SK-N-SH treated with all-trans-retinoic acid at 6 μM for 48 hours (cell line): ENCODE measurements at regions not wholly inside any gene's neighbourhood (a gene's known extent, or its start where the extent isn't known, plus 50 kb on each side); places are given as distances from the start of the nearest gene placed in this dataset.

Source experiments
- ATAC-seq: fragments of 200-7000 bp; cut with Tn5 transposase; 3 replicates; pipeline ENCODE4 v1.9.1; 2020; ENCODE audit warnings: mild to moderate bottlenecking, moderate library complexity
- ARNTL ChIP-seq: fragments of 450-650 bp; formaldehyde crosslinking; IDR thresholded peaks from 2 replicates; pipeline ENCODE4 v1.5.0; 2020; ENCODE audit warnings: low read depth, mild to moderate bottlenecking, moderate library complexity, borderline replicate concordance
- BACH2 ChIP-seq: fragments of 250-450 bp; sonication (Bioruptor Pico); IDR thresholded peaks from 2 replicates; pipeline ENCODE4 v1.9.0; 2021; ENCODE audit warnings: mild to moderate bottlenecking, borderline replicate concordance
- CSDC2 ChIP-seq: fragments of 250-450 bp; sonication (Bioruptor Pico); IDR thresholded peaks from 2 replicates; pipeline ENCODE4 v1.5.0; 2020; ENCODE audit warnings: mild to moderate bottlenecking, moderate library complexity
- ESRRG ChIP-seq: fragments of 250-450 bp; sonication (Bioruptor Pico); IDR thresholded peaks from 2 replicates; pipeline ENCODE4 v1.6.1; 2021; ENCODE audit warnings: mild to moderate bottlenecking
- GLIS3 ChIP-seq: fragments of 250-450 bp; sonication (Bioruptor Pico); IDR thresholded peaks from 2 replicates; pipeline ENCODE4 v1.5.0; 2020; ENCODE audit warnings: mild to moderate bottlenecking, moderate library complexity
- ISL1 ChIP-seq: fragments of 250-450 bp; sonication (Bioruptor Pico); IDR thresholded peaks from 2 replicates; pipeline ENCODE4 v2.1.2; 2022; ENCODE audit warnings: mild to moderate bottlenecking, moderate library complexity
- OSR1 ChIP-seq: fragments of 250-450 bp; sonication (Bioruptor Pico); IDR thresholded peaks from 2 replicates; pipeline ENCODE4 v1.8.0; 2022; ENCODE audit warnings: moderate library complexity, mild to moderate bottlenecking, inconsistent platforms
- PPARA ChIP-seq: fragments of 250-450 bp; sonication (Bioruptor Pico); IDR thresholded peaks from 2 replicates; pipeline ENCODE4 v1.5.0; 2020; ENCODE audit warnings: mild to moderate bottlenecking, borderline replicate concordance
- RARB ChIP-seq: fragments of 250-450 bp; sonication (Bioruptor Pico); IDR thresholded peaks from 2 replicates; pipeline ENCODE4 v1.8.0; 2021; ENCODE audit warnings: mild to moderate bottlenecking, moderate library complexity
- SNAI2 ChIP-seq: fragments of 250-450 bp; sonication (Bioruptor Pico); IDR thresholded peaks from 2 replicates; pipeline ENCODE4 v1.5.0; 2020; ENCODE audit warnings: mild to moderate bottlenecking, moderate library complexity
- TCF4 ChIP-seq: fragments of 250-450 bp; sonication (Bioruptor Pico); IDR thresholded peaks from 2 replicates; pipeline ENCODE4 v1.8.0; 2021; ENCODE audit warnings: mild to moderate bottlenecking, moderate library complexity, borderline replicate concordance
- TOX ChIP-seq: fragments of 250-450 bp; sonication (Bioruptor Pico); IDR thresholded peaks from 2 replicates; pipeline ENCODE4 v1.8.0; 2021; ENCODE audit warnings: mild to moderate bottlenecking, moderate library complexity, borderline replicate concordance
- ZC3H10 ChIP-seq: fragments of 250-450 bp; sonication (Bioruptor Pico); IDR thresholded peaks from 2 replicates; pipeline ENCODE4 v1.5.1; 2021; ENCODE audit warnings: mild to moderate bottlenecking, moderate library complexity
- ZFP3 ChIP-seq: fragments of 250-450 bp; sonication (Bioruptor Pico); IDR thresholded peaks from 2 replicates; pipeline ENCODE4 v1.5.0; 2020; ENCODE audit warnings: mild to moderate bottlenecking, moderate library complexity
- ZFP30 ChIP-seq: fragments of 450-650 bp; formaldehyde crosslinking; IDR thresholded peaks from 2 replicates; pipeline ENCODE4 v1.5.0; 2022; ENCODE audit warnings: mild to moderate bottlenecking, moderate library complexity
- ZNF565 ChIP-seq: fragments of 450-650 bp; formaldehyde crosslinking; conservative IDR thresholded peaks from 2 replicates; pipeline ENCODE4 v1.5.0; 2020; ENCODE audit warnings: low read depth, mild to moderate bottlenecking, moderate library complexity
- ZNF70 ChIP-seq: fragments of 450-650 bp; formaldehyde crosslinking; IDR thresholded peaks from 2 replicates; pipeline ENCODE4 v1.5.0; 2020; ENCODE audit warnings: mild to moderate bottlenecking, moderate library complexity
- ZNF8 ChIP-seq: fragments of 450-650 bp; formaldehyde crosslinking; IDR thresholded peaks from 2 replicates; pipeline ENCODE4 v1.5.0; 2020; ENCODE audit warnings: mild to moderate bottlenecking, moderate library complexity
- TF ChIP-seq, protein P1 (sequence below): fragments of 250-450 bp; sonication (Bioruptor Pico); IDR thresholded peaks from 2 replicates; pipeline ENCODE4 v1.5.1; 2021; ENCODE audit warnings: mild to moderate bottlenecking, moderate library complexity
- TF ChIP-seq, protein P2 (sequence below): fragments of 250-450 bp; sonication (Bioruptor Pico); IDR thresholded peaks from 2 replicates; pipeline ENCODE4 v1.8.0; 2021; ENCODE audit warnings: low read depth, mild to moderate bottlenecking, moderate library complexity, borderline replicate concordance
- TF ChIP-seq, protein P3 (sequence below): fragments of 250-450 bp; sonication (Bioruptor Pico); IDR thresholded peaks from 2 replicates; pipeline ENCODE4 v1.5.1; 2020; ENCODE audit warnings: low read depth, mild to moderate bottlenecking, moderate library complexity
- TF ChIP-seq, protein P4 (sequence below): fragments of 250-450 bp; sonication (Bioruptor Pico); IDR thresholded peaks from 2 replicates; pipeline ENCODE4 v1.5.0; 2020; ENCODE audit warnings: mild to moderate bottlenecking, moderate library complexity

DNA sequence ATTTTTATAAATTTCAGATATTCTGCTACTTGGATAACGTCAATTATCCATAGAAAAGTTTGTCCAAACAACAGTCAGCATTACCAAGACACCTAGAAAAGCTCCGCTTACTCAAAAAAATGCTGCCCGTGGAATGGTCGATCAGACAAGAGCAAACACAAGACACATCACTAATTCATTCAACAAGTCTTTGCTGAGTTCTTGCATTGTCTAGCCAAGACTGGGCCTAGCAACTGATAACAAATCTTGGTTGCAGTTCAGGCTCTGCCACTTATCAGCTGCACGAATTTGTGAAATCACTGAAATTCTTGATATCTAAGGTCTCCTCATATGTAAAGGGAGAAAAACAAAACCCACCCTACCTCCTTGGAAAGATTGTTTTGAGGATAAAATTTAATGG lies 168.3 kb downstream of the AKR1D1 start:
- no peak for ATAC-seq
- TF ChIP-seq RARB (CRISPR knock-in tag), result no peak
- no peak for TF ChIP-seq BACH2 (CRISPR knock-in tag)
- TF ChIP-seq SNAI2 (CRISPR knock-in tag), result no peak
- TF ChIP-seq GLIS3 (CRISPR knock-in tag), result no peak
- TF ChIP-seq ZFP3, result no peak
- TF ChIP-seq ZNF70 (CRISPR knock-in tag), result no peak
- TF ChIP-seq ZFP30, result no peak
- no peak for TF ChIP-seq ISL1
- no peak for TF ChIP-seq CSDC2
- TF ChIP-seq, protein P1, sequence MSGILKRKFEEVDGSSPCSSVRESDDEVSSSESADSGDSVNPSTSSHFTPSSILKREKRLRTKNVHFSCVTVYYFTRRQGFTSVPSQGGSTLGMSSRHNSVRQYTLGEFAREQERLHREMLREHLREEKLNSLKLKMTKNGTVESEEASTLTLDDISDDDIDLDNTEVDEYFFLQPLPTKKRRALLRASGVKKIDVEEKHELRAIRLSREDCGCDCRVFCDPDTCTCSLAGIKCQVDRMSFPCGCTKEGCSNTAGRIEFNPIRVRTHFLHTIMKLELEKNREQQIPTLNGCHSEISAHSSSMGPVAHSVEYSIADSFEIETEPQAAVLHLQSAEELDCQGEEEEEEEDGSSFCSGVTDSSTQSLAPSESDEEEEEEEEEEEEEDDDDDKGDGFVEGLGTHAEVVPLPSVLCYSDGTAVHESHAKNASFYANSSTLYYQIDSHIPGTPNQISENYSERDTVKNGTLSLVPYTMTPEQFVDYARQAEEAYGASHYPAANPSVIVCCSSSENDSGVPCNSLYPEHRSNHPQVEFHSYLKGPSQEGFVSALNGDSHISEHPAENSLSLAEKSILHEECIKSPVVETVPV, result no peak
- no peak for TF ChIP-seq ARNTL (CRISPR knock-in tag)
- no peak for TF ChIP-seq ZC3H10 (CRISPR knock-in tag)
- no peak for TF ChIP-seq TCF4 (CRISPR knock-in tag)
- TF ChIP-seq ESRRG (CRISPR knock-in tag), result no peak
- no peak for TF ChIP-seq ZNF8 (CRISPR knock-in tag)
- TF ChIP-seq, protein P2, sequence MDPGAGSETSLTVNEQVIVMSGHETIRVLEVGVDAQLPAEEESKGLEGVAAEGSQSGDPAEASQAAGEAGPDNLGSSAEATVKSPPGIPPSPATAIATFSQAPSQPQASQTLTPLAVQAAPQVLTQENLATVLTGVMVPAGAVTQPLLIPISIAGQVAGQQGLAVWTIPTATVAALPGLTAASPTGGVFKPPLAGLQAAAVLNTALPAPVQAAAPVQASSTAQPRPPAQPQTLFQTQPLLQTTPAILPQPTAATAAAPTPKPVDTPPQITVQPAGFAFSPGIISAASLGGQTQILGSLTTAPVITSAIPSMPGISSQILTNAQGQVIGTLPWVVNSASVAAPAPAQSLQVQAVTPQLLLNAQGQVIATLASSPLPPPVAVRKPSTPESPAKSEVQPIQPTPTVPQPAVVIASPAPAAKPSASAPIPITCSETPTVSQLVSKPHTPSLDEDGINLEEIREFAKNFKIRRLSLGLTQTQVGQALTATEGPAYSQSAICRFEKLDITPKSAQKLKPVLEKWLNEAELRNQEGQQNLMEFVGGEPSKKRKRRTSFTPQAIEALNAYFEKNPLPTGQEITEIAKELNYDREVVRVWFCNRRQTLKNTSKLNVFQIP (CRISPR knock-in tag), result no peak
- TF ChIP-seq, all 23 proteins: peak for 0

DNA sequence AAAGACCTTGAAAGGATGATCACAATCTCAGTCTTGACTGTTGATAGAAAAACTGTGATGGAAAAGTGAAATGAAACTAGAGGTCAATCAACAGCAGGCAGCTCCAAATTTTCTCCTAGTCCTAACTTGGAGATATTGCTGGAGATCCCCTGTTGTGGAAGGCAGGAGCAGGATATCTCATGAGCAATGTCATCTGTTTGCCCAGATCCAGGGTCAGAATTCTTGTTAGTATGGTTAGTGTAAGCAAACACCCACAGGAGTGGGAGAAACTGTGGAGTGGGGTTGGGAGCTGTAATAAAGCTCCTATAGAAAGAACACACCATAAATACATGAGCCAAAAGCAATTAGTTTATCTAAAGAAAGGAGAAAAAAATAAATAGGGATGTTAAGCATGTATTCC lies 169.0 kb downstream of the AKR1D1 start:
- TF ChIP-seq OSR1 (CRISPR knock-in tag), result no peak
- TF ChIP-seq TCF4 (CRISPR knock-in tag), result no peak
- no peak for TF ChIP-seq ISL1
- no peak for TF ChIP-seq ZFP3
- TF ChIP-seq PPARA (CRISPR knock-in tag), result no peak
- no peak for TF ChIP-seq ZNF565 (CRISPR knock-in tag)
- no peak for TF ChIP-seq RARB (CRISPR knock-in tag)
- TF ChIP-seq, protein P2 (CRISPR knock-in tag), result no peak
- no peak for TF ChIP-seq GLIS3 (CRISPR knock-in tag)
- no peak for TF ChIP-seq ZFP30
- no peak for TF ChIP-seq ARNTL (CRISPR knock-in tag)
- no peak for TF ChIP-seq SNAI2 (CRISPR knock-in tag)
- no peak for TF ChIP-seq BACH2 (CRISPR knock-in tag)
- TF ChIP-seq, protein P1, result no peak
- TF ChIP-seq TOX (CRISPR knock-in tag), result no peak
- no peak for TF ChIP-seq ESRRG (CRISPR knock-in tag)
- TF ChIP-seq, protein P3, sequence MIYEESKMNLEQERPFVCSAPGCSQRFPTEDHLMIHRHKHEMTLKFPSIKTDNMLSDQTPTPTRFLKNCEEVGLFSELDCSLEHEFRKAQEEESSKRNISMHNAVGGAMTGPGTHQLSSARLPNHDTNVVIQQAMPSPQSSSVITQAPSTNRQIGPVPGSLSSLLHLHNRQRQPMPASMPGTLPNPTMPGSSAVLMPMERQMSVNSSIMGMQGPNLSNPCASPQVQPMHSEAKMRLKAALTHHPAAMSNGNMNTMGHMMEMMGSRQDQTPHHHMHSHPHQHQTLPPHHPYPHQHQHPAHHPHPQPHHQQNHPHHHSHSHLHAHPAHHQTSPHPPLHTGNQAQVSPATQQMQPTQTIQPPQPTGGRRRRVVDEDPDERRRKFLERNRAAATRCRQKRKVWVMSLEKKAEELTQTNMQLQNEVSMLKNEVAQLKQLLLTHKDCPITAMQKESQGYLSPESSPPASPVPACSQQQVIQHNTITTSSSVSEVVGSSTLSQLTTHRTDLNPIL (CRISPR knock-in tag), result no peak
- no peak for ATAC-seq

DNA sequence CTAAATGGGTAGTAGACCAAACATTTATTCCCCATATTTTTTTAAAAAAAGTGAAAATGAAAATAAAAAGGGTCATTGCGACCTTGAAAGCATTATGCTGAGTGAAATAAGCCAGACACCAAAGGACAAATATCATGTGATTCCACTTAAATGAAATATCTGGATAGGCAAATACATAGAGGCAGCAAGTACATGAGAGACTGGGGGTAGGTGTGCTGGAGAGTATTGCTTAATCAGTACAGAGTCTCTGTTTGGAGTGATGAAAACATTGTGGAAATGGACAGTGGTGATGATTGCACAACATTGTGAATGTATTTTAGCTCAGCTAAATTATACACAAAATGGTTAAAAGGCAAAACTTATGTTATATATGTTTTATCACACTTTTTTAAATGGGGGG lies 169.4 kb downstream of the AKR1D1 start:
- TF ChIP-seq, protein P4, sequence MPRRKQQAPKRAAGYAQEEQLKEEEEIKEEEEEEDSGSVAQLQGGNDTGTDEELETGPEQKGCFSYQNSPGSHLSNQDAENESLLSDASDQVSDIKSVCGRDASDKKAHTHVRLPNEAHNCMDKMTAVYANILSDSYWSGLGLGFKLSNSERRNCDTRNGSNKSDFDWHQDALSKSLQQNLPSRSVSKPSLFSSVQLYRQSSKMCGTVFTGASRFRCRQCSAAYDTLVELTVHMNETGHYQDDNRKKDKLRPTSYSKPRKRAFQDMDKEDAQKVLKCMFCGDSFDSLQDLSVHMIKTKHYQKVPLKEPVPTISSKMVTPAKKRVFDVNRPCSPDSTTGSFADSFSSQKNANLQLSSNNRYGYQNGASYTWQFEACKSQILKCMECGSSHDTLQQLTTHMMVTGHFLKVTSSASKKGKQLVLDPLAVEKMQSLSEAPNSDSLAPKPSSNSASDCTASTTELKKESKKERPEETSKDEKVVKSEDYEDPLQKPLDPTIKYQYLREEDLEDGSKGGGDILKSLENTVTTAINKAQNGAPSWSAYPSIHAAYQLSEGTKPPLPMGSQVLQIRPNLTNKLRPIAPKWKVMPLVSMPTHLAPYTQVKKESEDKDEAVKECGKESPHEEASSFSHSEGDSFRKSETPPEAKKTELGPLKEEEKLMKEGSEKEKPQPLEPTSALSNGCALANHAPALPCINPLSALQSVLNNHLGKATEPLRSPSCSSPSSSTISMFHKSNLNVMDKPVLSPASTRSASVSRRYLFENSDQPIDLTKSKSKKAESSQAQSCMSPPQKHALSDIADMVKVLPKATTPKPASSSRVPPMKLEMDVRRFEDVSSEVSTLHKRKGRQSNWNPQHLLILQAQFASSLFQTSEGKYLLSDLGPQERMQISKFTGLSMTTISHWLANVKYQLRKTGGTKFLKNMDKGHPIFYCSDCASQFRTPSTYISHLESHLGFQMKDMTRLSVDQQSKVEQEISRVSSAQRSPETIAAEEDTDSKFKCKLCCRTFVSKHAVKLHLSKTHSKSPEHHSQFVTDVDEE (CRISPR knock-in tag), result 0 out of 2 replicates have a peak, but pooled peaks have one; percentile 15
- TF ChIP-seq TCF4 (CRISPR knock-in tag) (peak; percentile 76), ESRRG (CRISPR knock-in tag) (peak; percentile 73; the same call in 1 of the 2 replicates), ISL1 (peak; percentile 76)
- TF ChIP-seq, protein P2 (CRISPR knock-in tag), result no peak
- TF ChIP-seq, all 23 proteins: peak for 4
- no peak for ATAC-seq
